ENCODE measurements at regions not wholly inside any gene's neighbourhood (a gene's known extent, or its start where the extent isn't known, plus 50 kb on each side); places are given as distances from the start of the nearest gene placed in this dataset.

GRCh38 chr1:90341516-90341915 lies 346.6 kb downstream of the ZNF326 start:
- no peak for DNase-seq (ENCODE audit: low spot score)
- no peak for TF ChIP-seq CTCF (IDR thresholded peaks at IDR 0.05; ENCODE audit: extremely low read depth, missing control alignments)

GRCh38 chr1:90340606-90341005 lies 345.7 kb downstream of the ZNF326 start:
- TF ChIP-seq CTCF (IDR thresholded peaks at IDR 0.05; ENCODE audit: extremely low read depth, missing control alignments) = no peak
- DNase-seq (ENCODE audit: low spot score) = no peak

GRCh38 chr1:90339811-90340210 lies 344.9 kb downstream of the ZNF326 start:
- TF ChIP-seq CTCF (IDR thresholded peaks at IDR 0.05; ENCODE audit: extremely low read depth, missing control alignments) = no peak
- no peak for DNase-seq (ENCODE audit: low spot score)

- DNase-seq (ENCODE audit: low spot score) = no peak
- TF ChIP-seq CTCF (IDR thresholded peaks at IDR 0.05; ENCODE audit: extremely low read depth, missing control alignments) = no peak
Measured at GRCh38 chr1:90336552-90337324, 341.8 kb downstream of the ZNF326 start.

- DNase-seq (ENCODE audit: low spot score) = no peak
- TF ChIP-seq CTCF (IDR thresholded peaks at IDR 0.05; ENCODE audit: extremely low read depth, missing control alignments) = no peak
Measured at GRCh38 chr1:90335558-90335957, 340.6 kb downstream of the ZNF326 start.

- no peak for TF ChIP-seq CTCF (IDR thresholded peaks at IDR 0.05; ENCODE audit: extremely low read depth, missing control alignments)
- no peak for DNase-seq (ENCODE audit: low spot score)
Measured at GRCh38 chr1:90334137-90334536, 339.2 kb downstream of the ZNF326 start.

- TF ChIP-seq CTCF (IDR thresholded peaks at IDR 0.05; ENCODE audit: extremely low read depth, missing control alignments) = no peak
- no peak for DNase-seq (ENCODE audit: low spot score)
Measured at GRCh38 chr1:90325168-90325567, 330.3 kb downstream of the ZNF326 start.

Measured in GM20000 (cell line).